Osteoblast (primary cell): ENCODE measurements at regions not wholly inside any gene's neighbourhood (a gene's known extent, or its start where the extent isn't known, plus 50 kb on each side); places are given as distances from the start of the nearest gene placed in this dataset.

Experiments used
- DNase-seq: peaks from one replicate; pipeline ENCODE4 v3.0.0; 2011; ENCODE audit warnings: low spot score, mixed read lengths; ENCODE audit not compliant: insufficient read length; ENCODE audit errors: missing footprints
- H2AFZ ChIP-seq: 2 replicates; pipeline ENCODE4 v1.6.0; 2011; ENCODE audit warnings: mild to moderate bottlenecking, low read length
- H3K27ac ChIP-seq: 2 replicates; pipeline ENCODE4 v1.5.1; 2011; ENCODE audit warnings: mild to moderate bottlenecking, low read depth, low read length, moderate library complexity
- H3K27me3 ChIP-seq: 2 replicates; pipeline ENCODE4 v1.6.0; 2012; ENCODE audit warnings: mild to moderate bottlenecking, control low read depth, inconsistent platforms, low read length, moderate library complexity; ENCODE audit not compliant: insufficient read depth
- H3K36me3 ChIP-seq: 2 replicates; pipeline ENCODE4 v1.5.1; 2011; ENCODE audit warnings: mild to moderate bottlenecking, low read length, control low read depth, moderate library complexity; ENCODE audit not compliant: insufficient read depth
- H3K4me1 ChIP-seq: 2 replicates; pipeline ENCODE4 v1.5.1; 2011; ENCODE audit warnings: mild to moderate bottlenecking, low read length, control low read depth, moderate library complexity; ENCODE audit not compliant: insufficient read depth
- H3K4me2 ChIP-seq: 2 replicates; pipeline ENCODE4 v1.6.0; 2011; ENCODE audit warnings: mild to moderate bottlenecking, low read length; ENCODE audit not compliant: insufficient read depth
- H3K4me3 ChIP-seq: fragments of 200-600 bp; sonication (generic); 3 replicates; pipeline ENCODE4 v1.5.1; 2012; ENCODE audit warnings: mild to moderate bottlenecking, low read length, inconsistent platforms; ENCODE audit not compliant: insufficient read depth
- H3K79me2 ChIP-seq: 2 replicates; pipeline ENCODE4 v1.6.0; 2012; ENCODE audit warnings: mild to moderate bottlenecking, low read length, control low read depth, inconsistent platforms; ENCODE audit not compliant: insufficient read depth
- H3K9me3 ChIP-seq: 2 replicates; pipeline ENCODE4 v1.5.1; 2011; ENCODE audit warnings: low read depth, low read length, control low read depth
- H4K20me1 ChIP-seq: 2 replicates; pipeline ENCODE4 v1.6.0; 2012; ENCODE audit warnings: mild to moderate bottlenecking, low read length, control low read depth; ENCODE audit not compliant: insufficient read depth
- CTCF ChIP-seq: IDR thresholded peaks from 2 replicates; pipeline ENCODE4 v1.5.1; 2011; ENCODE audit warnings: mild to moderate bottlenecking, low read depth, low read length, moderate library complexity; ENCODE audit errors: extremely low read depth

GRCh38 chr13:107360010-107360409, 792.1 kb upstream of the ARGLU1 start:
- peaks cover 2% of the 10 kb centered on the region for H4K20me1 ChIP-seq
- H3K79me2 ChIP-seq: no peaks in the 10 kb centered on the region
- H3K27ac ChIP-seq: no peak overlapping the region
- no peak for TF ChIP-seq CTCF
- no peak overlapping the region for H3K4me3 ChIP-seq
- H2AFZ ChIP-seq: no peak overlapping the region
- no peak overlapping the region for H3K4me2 ChIP-seq
- H3K9me3 ChIP-seq: no peaks in the 10 kb centered on the region
- no peak for DNase-seq
- no peaks in the 10 kb centered on the region for H3K36me3 ChIP-seq
- H3K4me1 ChIP-seq: peaks cover 15% of the 10 kb centered on the region
- no peaks in the 10 kb centered on the region for H3K27me3 ChIP-seq

GRCh38 chr13:107358866-107359265, 790.9 kb upstream of the ARGLU1 start:
- H3K79me2 ChIP-seq: no peaks in the 10 kb centered on the region
- peaks cover 2% of the 10 kb centered on the region for H4K20me1 ChIP-seq

GRCh38 chr13:107351305-107351704, 783.4 kb upstream of the ARGLU1 start:
- peaks cover 6% of the 10 kb centered on the region for H3K4me1 ChIP-seq
- TF ChIP-seq CTCF: no peak
- no peaks in the 10 kb centered on the region for H3K9me3 ChIP-seq
- H3K27ac ChIP-seq: no peak overlapping the region
- no peaks in the 10 kb centered on the region for H3K27me3 ChIP-seq
- H4K20me1 ChIP-seq: no peaks in the 10 kb centered on the region
- no peak overlapping the region for H3K4me3 ChIP-seq
- no peak for DNase-seq
- H3K36me3 ChIP-seq: no peaks in the 10 kb centered on the region
- no peak overlapping the region for H2AFZ ChIP-seq
- no peak overlapping the region for H3K4me2 ChIP-seq
- H3K79me2 ChIP-seq: peaks cover 3% of the 10 kb centered on the region

More at GRCh38 chr13:107358866-107359265, 790.9 kb upstream of the ARGLU1 start:
- Histone ChIP-seq H3K4me3 (no peak overlapping the region), H3K4me2 (no peak overlapping the region), H3K27ac (no peak overlapping the region), H3K9me3 (no peaks in the 10 kb centered on the region), H3K27me3 (no peaks in the 10 kb centered on the region), H3K36me3 (no peaks in the 10 kb centered on the region), H3K4me1 (peaks cover 15% of the 10 kb centered on the region), H2AFZ (no peak overlapping the region)
- no peak for TF ChIP-seq CTCF
- no peak for DNase-seq

GRCh38 chr13:107348925-107349324, 781.0 kb upstream of the ARGLU1 start:
- TF ChIP-seq CTCF: no peak
- Histone ChIP-seq H3K4me2 (no peak overlapping the region), H3K36me3 (no peaks in the 10 kb centered on the region), H2AFZ (no peak overlapping the region), H4K20me1 (no peaks in the 10 kb centered on the region), H3K9me3 (no peaks in the 10 kb centered on the region), H3K4me3 (no peak overlapping the region), H3K4me1 (peaks cover 6% of the 10 kb centered on the region), H3K79me2 (peaks cover 8% of the 10 kb centered on the region), H3K27me3 (no peaks in the 10 kb centered on the region), H3K27ac (no peak overlapping the region)
- no peak for DNase-seq
